Tibial nerve (tissue), 4 donors: ENCODE measurements at regions not wholly inside any gene's neighbourhood (a gene's known extent, or its start where the extent isn't known, plus 50 kb on each side); places are given as distances from the start of the nearest gene placed in this dataset.
A peak's percentile ranks its signal among the peaks of the same experiment; 100 is the strongest.

Source experiments
- EP300 ChIP-seq, 2 donors: sonication (generic); formaldehyde crosslinking; IDR thresholded peaks; one replicate each; pipeline ENCODE4 v1.6.1; 2017; ENCODE audit warnings: antibody characterized with exemption in 2 of 2, mild to moderate bottlenecking in 1 of 2
- POLR2A ChIP-seq, 2 donors: fragments of 450-650 bp; IDR thresholded peaks; one replicate each; pipeline ENCODE4 v1.6.1; 2017; ENCODE audit warnings: antibody characterized with exemption in 2 of 2, mild to moderate bottlenecking in 2 of 2, moderate library complexity in 2 of 2
- TF ChIP-seq, protein P1 (sequence below), 5 experiments: fragments of 200-600 bp in 3 of 5; fragments of 450-650 bp in 2 of 5; sonication (generic) in 3 of 5; IDR thresholded peaks; one replicate each; pipeline ENCODE4 v1.5.1; 2016 to 2019; ENCODE audit warnings: antibody characterized with exemption in 5 of 5, mild to moderate bottlenecking in 3 of 5, moderate library complexity in 2 of 5

DNA sequence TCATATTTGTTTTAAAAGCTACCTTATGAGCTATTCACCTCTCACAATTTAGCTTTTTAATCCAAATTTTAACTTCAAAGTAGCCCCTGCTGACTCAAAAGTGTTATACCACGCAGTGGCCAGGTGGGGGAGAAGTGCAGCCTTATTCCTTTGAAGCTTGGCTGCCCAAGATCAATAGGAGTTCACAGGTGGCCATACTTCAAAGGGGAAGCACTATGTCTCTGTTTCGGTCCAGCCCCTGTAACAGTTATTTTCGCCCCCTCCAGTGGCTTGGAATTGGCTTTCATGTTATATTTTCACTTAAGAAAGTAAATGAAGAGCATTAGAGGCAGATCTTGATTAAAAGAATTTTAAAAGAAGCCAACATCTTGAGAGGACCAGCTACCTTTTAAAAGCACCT is 608.4 kb downstream of the EPHA7 start:
- TF ChIP-seq, protein P1, sequence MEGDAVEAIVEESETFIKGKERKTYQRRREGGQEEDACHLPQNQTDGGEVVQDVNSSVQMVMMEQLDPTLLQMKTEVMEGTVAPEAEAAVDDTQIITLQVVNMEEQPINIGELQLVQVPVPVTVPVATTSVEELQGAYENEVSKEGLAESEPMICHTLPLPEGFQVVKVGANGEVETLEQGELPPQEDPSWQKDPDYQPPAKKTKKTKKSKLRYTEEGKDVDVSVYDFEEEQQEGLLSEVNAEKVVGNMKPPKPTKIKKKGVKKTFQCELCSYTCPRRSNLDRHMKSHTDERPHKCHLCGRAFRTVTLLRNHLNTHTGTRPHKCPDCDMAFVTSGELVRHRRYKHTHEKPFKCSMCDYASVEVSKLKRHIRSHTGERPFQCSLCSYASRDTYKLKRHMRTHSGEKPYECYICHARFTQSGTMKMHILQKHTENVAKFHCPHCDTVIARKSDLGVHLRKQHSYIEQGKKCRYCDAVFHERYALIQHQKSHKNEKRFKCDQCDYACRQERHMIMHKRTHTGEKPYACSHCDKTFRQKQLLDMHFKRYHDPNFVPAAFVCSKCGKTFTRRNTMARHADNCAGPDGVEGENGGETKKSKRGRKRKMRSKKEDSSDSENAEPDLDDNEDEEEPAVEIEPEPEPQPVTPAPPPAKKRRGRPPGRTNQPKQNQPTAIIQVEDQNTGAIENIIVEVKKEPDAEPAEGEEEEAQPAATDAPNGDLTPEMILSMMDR (IDR thresholded peaks at IDR 0.05), result peak in 2 of 5 experiments; percentile 29 to 34
- no peak for TF ChIP-seq EP300 (IDR thresholded peaks at IDR 0.05)
- TF ChIP-seq POLR2A (IDR thresholded peaks at IDR 0.05), result no peak
